Loucy (cell line): ENCODE measurements at regions not wholly inside any gene's neighbourhood (a gene's known extent, or its start where the extent isn't known, plus 50 kb on each side); places are given as distances from the start of the nearest gene placed in this dataset.

Source experiments
- H2AFZ ChIP-seq: fragments of 200-600 bp; sonication (generic); 2 replicates; pipeline ENCODE4 v1.6.0; 2016; ENCODE audit warnings: antibody characterized with exemption, mild to moderate bottlenecking, low read length, moderate library complexity
- H3F3A ChIP-seq: fragments of 200-600 bp; 2 replicates; pipeline ENCODE4 v1.6.0; 2016; ENCODE audit warnings: antibody characterized with exemption, low read depth, mild to moderate bottlenecking
- H3K27me3 ChIP-seq: fragments of 200-600 bp; sonication (generic); 2 replicates; pipeline ENCODE4 v1.6.1; 2014; ENCODE audit warnings: low read length, mild to moderate bottlenecking; ENCODE audit not compliant: insufficient read depth, poor library complexity, severe bottlenecking
- H3K36me3 ChIP-seq: fragments of 200-600 bp; sonication (generic); 2 replicates; pipeline ENCODE4 v1.6.1; 2016; ENCODE audit warnings: low read length; ENCODE audit not compliant: insufficient read depth
- H3K4me1 ChIP-seq: fragments of 200-600 bp; sonication (generic); 2 replicates; pipeline ENCODE4 v1.5.1; 2014; ENCODE audit warnings: low read length, mild to moderate bottlenecking; ENCODE audit not compliant: insufficient read depth, poor library complexity, severe bottlenecking
- H3K4me2 ChIP-seq: fragments of 200-600 bp; sonication (generic); 2 replicates; pipeline ENCODE4 v1.6.0; 2014; ENCODE audit warnings: antibody characterized with exemption, low read length, low read depth, mild to moderate bottlenecking; ENCODE audit not compliant: poor library complexity, severe bottlenecking
- H3K4me3 ChIP-seq: fragments of 200-600 bp; sonication (generic); 2 replicates; pipeline ENCODE4 v1.5.1; 2014; ENCODE audit warnings: low read length, mild to moderate bottlenecking, mixed read lengths; ENCODE audit not compliant: poor library complexity, severe bottlenecking
- H3K79me2 ChIP-seq: fragments of 200-600 bp; sonication (generic); 2 replicates; pipeline ENCODE4 v1.6.1; 2014; ENCODE audit warnings: low read length; ENCODE audit not compliant: insufficient read depth
- H3K9ac ChIP-seq: fragments of 200-600 bp; sonication (generic); 2 replicates; pipeline ENCODE4 v1.6.0; 2014; ENCODE audit warnings: mild to moderate bottlenecking, low read depth, low read length, moderate library complexity; ENCODE audit not compliant: poor library complexity, severe bottlenecking
- H3K9me2 ChIP-seq: fragments of 200-600 bp; sonication (generic); replicated peaks from 2 replicates; pipeline ENCODE4 v1.6.1; 2016; ENCODE audit warnings: low read depth, low read length, mixed read lengths
- H3K9me3 ChIP-seq: fragments of 200-600 bp; sonication (generic); 2 replicates; pipeline ENCODE4 v1.6.1; 2014; ENCODE audit warnings: mild to moderate bottlenecking, antibody characterized with exemption, low read length, low read depth; ENCODE audit not compliant: insufficient read depth
- H4K20me1 ChIP-seq: fragments of 200-600 bp; sonication (generic); 2 replicates; pipeline ENCODE4 v1.6.0; 2014; ENCODE audit warnings: antibody characterized with exemption, low read length, mild to moderate bottlenecking; ENCODE audit not compliant: insufficient read depth, poor library complexity, severe bottlenecking
- CTCF ChIP-seq: fragments of 200-600 bp; sonication (generic); conservative IDR thresholded peaks from 2 replicates; pipeline ENCODE4 v1.5.1; 2014; ENCODE audit warnings: mild to moderate bottlenecking, antibody characterized with exemption, low read length
- EZH2phosphoT487 ChIP-seq: fragments of 200-600 bp; IDR thresholded peaks from 2 replicates; pipeline ENCODE4 v1.6.1; 2018; ENCODE audit warnings: antibody characterized with exemption, mild to moderate bottlenecking, moderate library complexity, borderline replicate concordance

DNA sequence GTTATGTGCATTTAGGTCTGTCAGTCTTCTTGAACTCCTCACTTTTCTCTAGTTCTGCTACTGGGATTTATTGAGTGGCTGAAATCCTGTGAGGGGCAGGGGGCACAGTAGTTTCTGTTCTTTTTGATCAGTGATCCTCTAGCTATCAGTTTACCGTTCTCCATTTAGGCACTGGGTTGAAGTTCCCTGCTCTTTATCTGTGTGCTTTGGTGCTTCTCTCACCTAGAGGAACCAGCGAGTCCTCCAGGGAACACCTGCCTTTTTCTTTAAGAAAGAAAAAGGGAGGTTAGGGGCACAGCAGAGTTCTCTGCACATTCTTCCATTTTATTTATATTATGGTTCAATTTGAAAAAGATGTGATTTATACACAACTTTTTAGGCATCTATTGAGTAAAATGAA, 503.0 kb upstream of the AGA start:
- no peaks in the 10 kb centered on the region for H3K79me2 ChIP-seq
- no peak overlapping the region for H3K4me3 ChIP-seq
- H3K9ac ChIP-seq: no peak overlapping the region
- no peaks in the 10 kb centered on the region for H3K9me2 ChIP-seq
- no peaks in the 10 kb centered on the region for H3K36me3 ChIP-seq
- H3F3A ChIP-seq: no peaks in the 10 kb centered on the region
- H4K20me1 ChIP-seq: no peaks in the 10 kb centered on the region
- no peak overlapping the region for H3K4me2 ChIP-seq
- TF ChIP-seq EZH2phosphoT487 (no peak), CTCF (no peak)
- H2AFZ ChIP-seq: no peak overlapping the region
- H3K27me3 ChIP-seq: no peaks in the 10 kb centered on the region
- no peaks in the 10 kb centered on the region for H3K9me3 ChIP-seq
- no peaks in the 10 kb centered on the region for H3K4me1 ChIP-seq

- H2AFZ ChIP-seq: no peak overlapping the region
- no peak overlapping the region for H3K4me3 ChIP-seq
- H3F3A ChIP-seq: no peaks in the 10 kb centered on the region
- H3K79me2 ChIP-seq: no peaks in the 10 kb centered on the region
- H3K4me2 ChIP-seq: no peak overlapping the region
- TF ChIP-seq CTCF: no peak
- no peak for TF ChIP-seq EZH2phosphoT487
- H3K27me3 ChIP-seq: no peaks in the 10 kb centered on the region
- H3K9ac ChIP-seq: no peak overlapping the region
- H3K36me3 ChIP-seq: no peaks in the 10 kb centered on the region
- no peaks in the 10 kb centered on the region for H3K9me3 ChIP-seq
- H4K20me1 ChIP-seq: no peaks in the 10 kb centered on the region
- no peaks in the 10 kb centered on the region for H3K4me1 ChIP-seq
- no peaks in the 10 kb centered on the region for H3K9me2 ChIP-seq
These were observed 505.4 kb upstream of the AGA start for GRCh38 chr4:177947607-177948006.

DNA sequence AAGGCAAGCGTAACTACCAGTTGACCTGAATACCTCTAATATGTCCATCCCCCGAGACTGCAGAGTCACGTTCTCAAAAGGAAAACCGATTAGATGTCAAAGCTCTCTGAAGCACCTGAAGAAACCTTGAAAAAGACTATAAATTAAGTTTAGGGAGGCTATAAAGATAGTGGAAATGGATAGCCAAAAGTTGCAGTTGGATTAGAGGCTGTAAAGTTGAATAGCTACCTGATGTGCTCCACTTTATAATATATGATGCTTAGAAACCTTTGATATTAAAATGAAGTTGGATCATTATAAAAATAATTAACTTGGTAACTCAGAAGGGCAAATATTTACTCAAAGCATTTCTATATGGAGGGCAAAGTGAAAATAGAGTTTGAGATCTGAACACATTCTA, 506.6 kb upstream of the AGA start:
- Histone ChIP-seq H3K9me2 (no peaks in the 10 kb centered on the region), H3K4me1 (no peaks in the 10 kb centered on the region), H4K20me1 (no peaks in the 10 kb centered on the region), H3K79me2 (no peaks in the 10 kb centered on the region), H3K4me3 (no peak overlapping the region), H3K36me3 (no peaks in the 10 kb centered on the region), H2AFZ (no peak overlapping the region), H3K9me3 (no peaks in the 10 kb centered on the region), H3K9ac (no peak overlapping the region), H3K4me2 (no peak overlapping the region), H3F3A (no peaks in the 10 kb centered on the region), H3K27me3 (no peaks in the 10 kb centered on the region)
- TF ChIP-seq EZH2phosphoT487: no peak
- no peak for TF ChIP-seq CTCF
